Upper lobe of left lung (tissue), 4 donors: ENCODE measurements at regions not wholly inside any gene's neighbourhood (a gene's known extent, or its start where the extent isn't known, plus 50 kb on each side); places are given as distances from the start of the nearest gene placed in this dataset.

Experiments used
- CTCF ChIP-seq, 6 experiments: fragments of 450-650 bp in 4 of 6; fragments of 200-600 bp in 2 of 6; sonication (generic) in 2 of 6; IDR thresholded peaks; one replicate each; pipeline ENCODE4 v1.5.1; 2016 to 2019; ENCODE audit warnings: antibody characterized with exemption in 6 of 6
- EP300 ChIP-seq, 4 donors: sonication (generic); formaldehyde crosslinking; IDR thresholded peaks; one replicate each; pipeline ENCODE4 v1.5.1; 2017; ENCODE audit warnings: antibody characterized with exemption in 4 of 4, control low read depth in 2 of 4
- POLR2A ChIP-seq, 4 donors: fragments of 450-650 bp; IDR thresholded peaks; one replicate each; pipeline ENCODE4 v1.5.1; 2016 to 2017; ENCODE audit warnings: antibody characterized with exemption in 4 of 4, mild to moderate bottlenecking in 2 of 4

DNA sequence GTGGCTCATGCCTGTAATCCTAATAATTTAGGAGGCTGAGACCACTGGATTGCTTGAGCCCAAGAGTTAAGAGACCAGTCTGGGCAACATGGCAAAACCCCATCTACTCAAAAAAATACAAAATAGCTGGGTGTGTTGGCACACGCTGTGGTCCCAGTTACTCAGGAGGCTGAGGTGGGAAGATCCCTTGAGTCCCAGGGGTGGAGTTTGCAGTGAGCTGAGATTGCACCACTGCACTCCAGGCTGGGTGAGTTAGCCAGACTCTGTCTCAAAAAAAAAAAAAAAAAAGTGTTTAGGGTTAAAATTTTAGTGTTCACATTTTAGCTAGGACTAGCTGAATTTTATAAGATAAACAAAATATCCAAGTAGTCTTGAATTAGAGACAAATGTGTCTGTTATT is 1340.1 kb upstream of the EPHA6 start:
- TF ChIP-seq POLR2A (IDR thresholded peaks at IDR 0.05) (no peak), CTCF (IDR thresholded peaks at IDR 0.05) (no peak), EP300 (IDR thresholded peaks at IDR 0.05) (no peak)
